Esophagus squamous epithelium (tissue), 4 donors: ENCODE measurements at regions not wholly inside any gene's neighbourhood (a gene's known extent, or its start where the extent isn't known, plus 50 kb on each side); places are given as distances from the start of the nearest gene placed in this dataset.

Experiments
- CTCF ChIP-seq, 6 experiments: fragments of 450-650 bp in 4 of 6; fragments of 200-600 bp in 2 of 6; sonication (generic) in 2 of 6; IDR thresholded peaks; one replicate each; pipeline ENCODE4 v1.5.1; 2016 to 2019; ENCODE audit warnings: antibody characterized with exemption in 6 of 6, mild to moderate bottlenecking in 4 of 6, moderate library complexity in 4 of 6
- POLR2A ChIP-seq, 4 donors: fragments of 450-650 bp; IDR thresholded peaks; one replicate each; pipeline ENCODE4 v1.6.1; 2017; ENCODE audit warnings: antibody characterized with exemption in 4 of 4, mild to moderate bottlenecking in 4 of 4, moderate library complexity in 3 of 4

DNA sequence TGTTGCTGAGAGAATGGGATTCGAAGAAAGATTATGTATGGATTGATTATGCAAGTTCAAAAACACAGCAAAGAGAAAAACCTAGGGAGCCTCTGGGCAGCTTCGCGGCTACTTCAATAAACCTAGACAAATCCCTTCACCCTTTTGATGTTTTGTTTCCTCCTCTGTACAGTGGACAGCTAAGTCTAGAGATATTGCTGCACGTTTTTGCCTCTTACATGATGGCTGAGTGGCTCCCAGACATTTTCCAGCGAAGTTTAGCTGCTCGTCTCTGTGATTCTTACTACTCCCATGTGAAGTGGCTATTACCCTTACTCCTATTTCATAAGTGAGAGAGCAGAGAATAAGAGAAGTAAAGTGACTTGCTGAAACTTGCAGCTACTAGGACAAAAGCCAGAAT is 695.0 kb upstream of the GRM7 start:
- no peak for TF ChIP-seq CTCF (IDR thresholded peaks at IDR 0.05)
- no peak for TF ChIP-seq POLR2A (IDR thresholded peaks at IDR 0.05)
